Endothelial cell of umbilical vein (primary cell): ENCODE measurements at regions not wholly inside any gene's neighbourhood (a gene's known extent, or its start where the extent isn't known, plus 50 kb on each side); places are given as distances from the start of the nearest gene placed in this dataset.
"Not testable (repeated sequence)": the region's sequence is repeated elsewhere in the genome, so short reads cannot be mapped to it uniquely, and the experiment has no call there.

Experiments used
- BruUV-seq: library from RNA; stranded (reverse); fragments of 400-500 nt; replicated peaks from 2 replicates; lab custom pipeline; 2021; lab: Mats Ljungman, UMichigan
- CTCF ChIA-PET: fragments of 300-600, 350-600 bp; sonication (Branson Sonifier 250); formaldehyde crosslinking; loops from one replicate; lab custom pipeline; 2021; ENCODE audit warnings: antibody characterized with exemption, inconsistent platforms; lab: Charles Lee
- POLR2A ChIA-PET: fragments of 300-600, 350-600 bp; sonication (Branson Sonifier 250); formaldehyde crosslinking; loops from one replicate; lab custom pipeline; 2021; ENCODE audit warnings: antibody characterized with exemption, inconsistent platforms; lab: Charles Lee
- DNase-seq: peaks from one replicate; pipeline ENCODE4 v3.0.0-alpha.2; 2011; ENCODE audit warnings: low read depth, low spot score
- FAIRE-seq: peaks from 2 replicates; lab custom pipeline; 2011; peaks lifted over from hg19 to GRCh38; lab: Jason Lieb, UNC
- H2AFZ ChIP-seq: 2 replicates; pipeline ENCODE4 v1.6.0; 2012; ENCODE audit warnings: low read depth, low read length, control low read depth, inconsistent platforms
- H3K27ac ChIP-seq: 2 replicates; pipeline ENCODE4 v1.5.1; 2011; ENCODE audit warnings: low read depth, mild to moderate bottlenecking, control low read depth, low read length, moderate library complexity; ENCODE audit not compliant: insufficient read depth
- H3K27me3 ChIP-seq, 2 experiments: 2 replicates each; pipeline versions ENCODE4 v1.6.0 to v1.6.1; 2011; ENCODE audit warnings: low read length in 2 of 2, mixed read lengths in 1 of 2; ENCODE audit not compliant: control insufficient read depth in 2 of 2, insufficient read depth in 2 of 2
- H3K36me3 ChIP-seq, 2 experiments: 2 replicates in 1 of 2; 3 replicates in 1 of 2; pipeline ENCODE4 v1.5.1; 2011; ENCODE audit warnings: low read length in 2 of 2, mild to moderate bottlenecking in 1 of 2, moderate library complexity in 1 of 2; ENCODE audit not compliant: control insufficient read depth in 2 of 2, insufficient read depth in 2 of 2; ENCODE audit errors: extremely low read depth in 1 of 2
- H3K4me1 ChIP-seq: 3 replicates; pipeline ENCODE4 v1.5.1; 2011; ENCODE audit warnings: mild to moderate bottlenecking, low read length; ENCODE audit not compliant: control insufficient read depth, insufficient read depth; ENCODE audit errors: extremely low read depth
- H3K4me2 ChIP-seq: 2 replicates; pipeline ENCODE4 v1.6.1; 2011; ENCODE audit warnings: low read length, control low read depth, mixed read lengths; ENCODE audit not compliant: insufficient read depth
- H3K4me3 ChIP-seq, 3 experiments: fragments of 200-600 bp in 1 of 3; sonication (generic), shearing (Covaris generic) in 1 of 3; replicated peaks in 1 of 3; 2 replicates each; pipeline ENCODE4 v1.5.1; 2011 to 2016; ENCODE audit warnings: control low read depth in 3 of 3, low read length in 3 of 3, mild to moderate bottlenecking in 2 of 3, inconsistent platforms in 1 of 3, low read depth in 1 of 3, moderate library complexity in 1 of 3; ENCODE audit not compliant: insufficient read depth in 1 of 3
- H3K79me2 ChIP-seq: 2 replicates; pipeline ENCODE4 v1.6.0; 2012; ENCODE audit warnings: low read length, inconsistent platforms; ENCODE audit not compliant: control insufficient read depth, insufficient read depth
- H3K9ac ChIP-seq: replicated peaks from 2 replicates; pipeline ENCODE3; 2011; ENCODE audit warnings: low read length, control low read depth; ENCODE audit not compliant: insufficient read depth; ENCODE audit errors: extremely low read depth
- H3K9me1 ChIP-seq: replicated peaks from 3 replicates; pipeline ENCODE4 v1.6.0; 2011; ENCODE audit warnings: mild to moderate bottlenecking, low read length; ENCODE audit not compliant: control insufficient read depth, insufficient read depth; ENCODE audit errors: extremely low read depth
- H3K9me3 ChIP-seq: replicated peaks from 2 replicates; pipeline ENCODE4 v1.5.1; 2012; ENCODE audit warnings: low read length, inconsistent platforms; ENCODE audit not compliant: control insufficient read depth, insufficient read depth
- H4K20me1 ChIP-seq: replicated peaks from 2 replicates; pipeline ENCODE3; 2011; ENCODE audit warnings: mild to moderate bottlenecking, low read length; ENCODE audit not compliant: control insufficient read depth, insufficient read depth; ENCODE audit errors: extremely low read depth
- FOS ChIP-seq: IDR thresholded peaks from 2 replicates; pipeline ENCODE4 v1.6.1; 2011; ENCODE audit warnings: mild to moderate bottlenecking, low read length, moderate library complexity, borderline replicate concordance; ENCODE audit not compliant: insufficient read depth
- GATA2 ChIP-seq: IDR thresholded peaks from 2 replicates; pipeline ENCODE4 v1.7.0; 2011; ENCODE audit warnings: low read depth, mild to moderate bottlenecking, moderate library complexity, mixed read lengths, low read length; ENCODE audit not compliant: insufficient read length, insufficient read depth
- MAX ChIP-seq: IDR thresholded peaks from 2 replicates; pipeline ENCODE4 v1.6.1; 2011; ENCODE audit not compliant: insufficient read depth, insufficient read length
- POLR2AphosphoS5 ChIP-seq: IDR thresholded peaks from 2 replicates; pipeline ENCODE4 v1.6.1; 2012; ENCODE audit warnings: low read depth, mild to moderate bottlenecking, control low read depth, low read length, moderate library complexity; ENCODE audit not compliant: insufficient read depth
- dilution Hi-C: fragments of 300-500 bp; cut with MboI; formaldehyde crosslinking; loops from one replicate; pipeline ENCODE4 v1.15.0; 2019; ENCODE audit warnings: low sequenced_read_pairs; ENCODE audit not compliant: extremely low pct_ligation_motif_present
- intact Hi-C: fragments of 100-400 bp; cut with micrococcal nuclease; formaldehyde crosslinking; loops from one replicate; pipeline ENCODE4 v1.10.0; 2022

- no peak for TF ChIP-seq POLR2AphosphoS5
- no peak for TF ChIP-seq MAX
- TF ChIP-seq FOS = no peak
- TF ChIP-seq GATA2 = no peak
- Histone ChIP-seq H3K79me2 (no peaks in the 10 kb centered on the region), H3K4me1 (no peaks in the 10 kb centered on the region), H3K9me1 (no peaks in the 10 kb centered on the region), H2AFZ (no peak overlapping the region), H3K36me3 (no peaks in the 10 kb centered on the region), H3K9me3 (no peaks in the 10 kb centered on the region), H3K27ac (no peak overlapping the region), H3K4me2 (no peak overlapping the region), H4K20me1 (no peaks in the 10 kb centered on the region), H3K4me3 (no peak overlapping the region), H3K9ac (no peak overlapping the region), H3K27me3 (no peaks in the 10 kb centered on the region)
- intact Hi-C loops = no loop called here
- dilution Hi-C loops = no loop called here
- CTCF ChIA-PET = no interaction called here
- POLR2A ChIA-PET = no interaction called here
- FAIRE-seq = no peak
- DNase-seq = no peak
- no TSS peak for BruUV-seq
These were observed 62.7 kb upstream of the GABRE start for GRCh38 chrX:152037183-152037582.

- FAIRE-seq = peak; percentile 28
- H3K9me3 ChIP-seq, H3K4me1 ChIP-seq, POLR2A ChIA-PET, H3K9ac ChIP-seq, CTCF ChIA-PET, H3K27ac ChIP-seq, dilution Hi-C loops, H3K36me3 ChIP-seq, H4K20me1 ChIP-seq, H3K27me3 ChIP-seq, H3K79me2 ChIP-seq, BruUV-seq, intact Hi-C loops, H2AFZ ChIP-seq, H3K4me2 ChIP-seq, DNase-seq, H3K9me1 ChIP-seq, H3K4me3 ChIP-seq: not testable (repeated sequence)
These were observed 56.9 kb upstream of the GABRE start for GRCh38 chrX:152031346-152031745.
